ENCODE measurements at regions not wholly inside any gene's neighbourhood (a gene's known extent, or its start where the extent isn't known, plus 50 kb on each side); places are given as distances from the start of the nearest gene placed in this dataset.

GRCh38 chr2:122519821-122520611 is 764.6 kb downstream of the TSN start:
- H3K79me2 ChIP-seq (ENCODE audit: control insufficient read depth, insufficient read depth, low read length) = no peaks in the 10 kb centered on the region
- H3K27me3 ChIP-seq (ENCODE audit: control insufficient read depth in 2 of 2, insufficient read depth in 2 of 2, low read length in 2 of 2) = no peaks in the 10 kb centered on the region
- ChIA-PET CTCF (ENCODE audit: low intra/inter-chr PET ratio) (no interaction called here), POLR2A (no interaction called here)
- H2AFZ ChIP-seq (ENCODE audit: low read depth, low read length) = no peak overlapping the region
- no peak overlapping the region for H3K27ac ChIP-seq (ENCODE audit: extremely low read depth, low read depth, low read length)
- ATAC-seq = no peak
- no peaks in the 10 kb centered on the region; the same call in 1 of the 2 replicates for H3K9me3 ChIP-seq (replicated peaks; ENCODE audit: control insufficient read depth, insufficient read depth, low read depth, low read length)
- no peak for DNase-seq (ENCODE audit: extremely low read depth in 1 of 4, low spot score in 3 of 4)
- H3K4me2 ChIP-seq (ENCODE audit: insufficient read depth, low read length) = no peak overlapping the region
- no peaks in the 10 kb centered on the region for H4K20me1 ChIP-seq (replicated peaks; ENCODE audit: control insufficient read depth, insufficient read depth, low read length)
- no peak overlapping the region for H3K4me3 ChIP-seq
- intact Hi-C loops (cut with micrococcal nuclease) = no loop called here
- no peaks in the 10 kb centered on the region for H3K36me3 ChIP-seq (ENCODE audit: control insufficient read depth, insufficient read depth, low read length)
- no peak for FAIRE-seq
- BruUV-seq (replicated peaks) = no TSS peak
- no peaks in the 10 kb centered on the region for H3K9me1 ChIP-seq (ENCODE audit: control insufficient read depth, insufficient read depth, low read length)
- in situ Hi-C loops (cut with MboI) = no loop called here
- no peaks in the 10 kb centered on the region for H3K4me1 ChIP-seq (replicated peaks in 1 of 2; ENCODE audit: control insufficient read depth in 2 of 2, insufficient read depth in 2 of 2, low read length in 2 of 2)
- WGBS (ENCODE audit: insufficient coverage, low coverage, missing lambda C conversion rate) = 0% methylated on average over 4 of the region's 4 CpGs
- no peak overlapping the region for H3K9ac ChIP-seq (ENCODE audit: insufficient read depth in 1 of 2, low read depth in 2 of 2, low read length in 2 of 2)
- TF ChIP-seq ARID4B (CRISPR knock-in tag; IDR thresholded peaks at IDR 0.05) (no peak), MEF2A (IDR thresholded peaks at IDR 0.05; ENCODE audit: control insufficient read depth, low read depth, low read length) (no peak), ZNF57 (CRISPR knock-in tag; IDR thresholded peaks at IDR 0.05) (no peak), SNIP1 (IDR thresholded peaks at IDR 0.05; ENCODE audit: low read depth) (no peak), VEZF1 (CRISPR knock-in tag; IDR thresholded peaks at IDR 0.05) (no peak), GTF2A2 (tag; IDR thresholded peaks at IDR 0.05) (no peak), PBX2 (CRISPR knock-in tag; IDR thresholded peaks at IDR 0.05; ENCODE audit: low read depth) (no peak), PBX2 (tag; conservative IDR thresholded peaks at IDR 0.05; ENCODE audit: low read depth) (no peak), TAF1 (IDR thresholded peaks at IDR 0.05; ENCODE audit: control insufficient read depth, extremely low read depth, insufficient read depth, low read length, severe bottlenecking) (no peak), CCNT2 (IDR thresholded peaks at IDR 0.05; ENCODE audit: borderline replicate concordance, extremely low read depth, insufficient read length, low read depth, low read length) (no peak), THRA (IDR thresholded peaks at IDR 0.05) (no peak)
